ENCODE measurements at regions not wholly inside any gene's neighbourhood (a gene's known extent, or its start where the extent isn't known, plus 50 kb on each side); places are given as distances from the start of the nearest gene placed in this dataset.
A peak's percentile ranks its signal among the peaks of the same experiment; 100 is the strongest.

- no peak for DNase-seq (ENCODE audit: low spot score)
Measured at GRCh38 chr15:31487811-31488436, 161.3 kb downstream of the KLF13 start.

GRCh38 chr15:31488437-31489204, 162.0 kb downstream of the KLF13 start:
- DNase-seq (ENCODE audit: low spot score): peak; percentile 52

- DNase-seq (ENCODE audit: low spot score): no peak
Measured at GRCh38 chr15:31489281-31489680, 162.6 kb downstream of the KLF13 start.

GRCh38 chr15:31489801-31490646, 163.4 kb downstream of the KLF13 start:
- peak; percentile 36 for DNase-seq (ENCODE audit: low spot score)

- peak; percentile 9 for DNase-seq (ENCODE audit: low spot score)
Measured at GRCh38 chr15:31494786-31495185, 168.2 kb downstream of the KLF13 start.

- DNase-seq (ENCODE audit: low spot score): peak; percentile 4
Measured at GRCh38 chr15:31495281-31495680, 168.6 kb downstream of the KLF13 start.

- DNase-seq (ENCODE audit: low spot score): peak; percentile 6
Measured at GRCh38 chr15:31497838-31498237, 171.2 kb downstream of the KLF13 start.

- peak; percentile 13 for DNase-seq (ENCODE audit: low spot score)
Measured at GRCh38 chr15:31498329-31498728, 171.7 kb downstream of the KLF13 start.

- DNase-seq (ENCODE audit: low spot score): no peak
Measured at GRCh38 chr15:31498756-31499155, 172.1 kb downstream of the KLF13 start.

GRCh38 chr15:31499236-31499952, 172.8 kb downstream of the KLF13 start:
- DNase-seq (ENCODE audit: low spot score): peak; percentile 6

- peak; percentile 9 for DNase-seq (ENCODE audit: low spot score)
Measured at GRCh38 chr15:31499953-31500765, 173.5 kb downstream of the KLF13 start.

- peak; percentile 4 for DNase-seq (ENCODE audit: low spot score)
Measured at GRCh38 chr15:31500766-31501449, 174.3 kb downstream of the KLF13 start.

- DNase-seq (ENCODE audit: low spot score): peak; percentile 9
Measured at GRCh38 chr15:31501536-31502157, 175.0 kb downstream of the KLF13 start.

- peak; percentile 3 for DNase-seq (ENCODE audit: low spot score)
Measured at GRCh38 chr15:31502541-31503229, 176.1 kb downstream of the KLF13 start.

GRCh38 chr15:31503256-31503655, 176.6 kb downstream of the KLF13 start:
- DNase-seq (ENCODE audit: low spot score): peak; percentile 4

GRCh38 chr15:31503758-31504461, 177.3 kb downstream of the KLF13 start:
- peak; percentile 8 for DNase-seq (ENCODE audit: low spot score)

- DNase-seq (ENCODE audit: low spot score): peak; percentile 7
Measured at GRCh38 chr15:31504462-31504839, 177.8 kb downstream of the KLF13 start.

- DNase-seq (ENCODE audit: low spot score): peak; percentile 2
Measured at GRCh38 chr15:31507573-31507972, 180.9 kb downstream of the KLF13 start.

- DNase-seq (ENCODE audit: low spot score): no peak
Measured at GRCh38 chr15:31508656-31509055, 182.0 kb downstream of the KLF13 start.
